Astrocyte (in vitro differentiated cells and primary cell): ENCODE measurements at regions not wholly inside any gene's neighbourhood (a gene's known extent, or its start where the extent isn't known, plus 50 kb on each side); places are given as distances from the start of the nearest gene placed in this dataset.

Source experiments
- DNase-seq: peaks from one replicate; pipeline ENCODE4 v3.0.0-alpha.2; 2010; ENCODE audit warnings: low read depth
- FAIRE-seq: peaks from 2 replicates; lab custom pipeline; 2011; peaks lifted over from hg19 to GRCh38; lab: Jason Lieb, UNC
- H2AFZ ChIP-seq: 2 replicates; pipeline ENCODE4 v1.6.0; 2012; ENCODE audit warnings: low read depth, low read length, inconsistent platforms
- H3K27ac ChIP-seq: 2 replicates; pipeline ENCODE4 v1.5.1; 2011; ENCODE audit warnings: low read depth, low read length, inconsistent platforms
- H3K27me3 ChIP-seq: 2 replicates; pipeline ENCODE4 v1.6.0; 2011; ENCODE audit warnings: low read length, inconsistent platforms; ENCODE audit not compliant: insufficient read depth
- H3K36me3 ChIP-seq: 2 replicates; pipeline ENCODE4 v1.5.1; 2011; ENCODE audit warnings: low read length, inconsistent platforms; ENCODE audit not compliant: insufficient read depth
- H3K4me1 ChIP-seq: 2 replicates; pipeline ENCODE4 v1.5.1; 2011; ENCODE audit warnings: low read length, inconsistent platforms; ENCODE audit not compliant: insufficient read depth
- H3K4me2 ChIP-seq: 2 replicates; pipeline ENCODE4 v1.6.0; 2012; ENCODE audit warnings: low read length, inconsistent platforms
- H3K4me3 ChIP-seq: 2 replicates; pipeline ENCODE4 v1.5.1; 2011; ENCODE audit warnings: low read depth, mild to moderate bottlenecking, low read length, inconsistent platforms; ENCODE audit not compliant: insufficient read depth
- H3K79me2 ChIP-seq: 2 replicates; pipeline ENCODE4 v1.6.0; 2012; ENCODE audit warnings: mild to moderate bottlenecking, low read length, inconsistent platforms; ENCODE audit not compliant: insufficient read depth
- H3K9ac ChIP-seq: 2 replicates; pipeline ENCODE4 v1.6.0; 2012; ENCODE audit warnings: mild to moderate bottlenecking, low read length, inconsistent platforms
- H3K9me3 ChIP-seq: 2 replicates; pipeline ENCODE4 v1.5.1; 2012; ENCODE audit warnings: low read depth, mild to moderate bottlenecking, low read length, inconsistent platforms; ENCODE audit not compliant: insufficient read depth
- H4K20me1 ChIP-seq: 2 replicates; pipeline ENCODE4 v1.6.0; 2012; ENCODE audit warnings: low read length, inconsistent platforms; ENCODE audit not compliant: insufficient read depth
- H3K27ac Mint-ChIP-seq: one replicate; pipeline ENCODE4 v1.8.0; 2021; ENCODE audit warnings: mild to moderate bottlenecking, mixed read lengths; ENCODE audit not compliant: unreplicated experiment
- H3K27me3 Mint-ChIP-seq: one replicate; pipeline ENCODE4 v1.8.0; 2021; ENCODE audit warnings: low read depth, mixed read lengths; ENCODE audit not compliant: unreplicated experiment
- H3K36me3 Mint-ChIP-seq: one replicate; pipeline ENCODE4 v1.8.0; 2021; ENCODE audit warnings: low read depth, mixed read lengths; ENCODE audit not compliant: unreplicated experiment
- H3K4me1 Mint-ChIP-seq: one replicate; pipeline ENCODE4 v1.8.0; 2021; ENCODE audit warnings: low read depth, mixed read lengths; ENCODE audit not compliant: unreplicated experiment
- H3K4me3 Mint-ChIP-seq: one replicate; pipeline ENCODE4 v1.8.0; 2021; ENCODE audit warnings: mild to moderate bottlenecking, moderate library complexity, mixed read lengths; ENCODE audit not compliant: unreplicated experiment
- H3K9me3 Mint-ChIP-seq: one replicate; pipeline ENCODE4 v1.8.0; 2021; ENCODE audit warnings: mild to moderate bottlenecking, mixed read lengths; ENCODE audit not compliant: unreplicated experiment
- CTCF ChIP-seq: IDR thresholded peaks from 2 replicates; pipeline ENCODE4 v1.5.1; 2011; ENCODE audit warnings: low read depth, mild to moderate bottlenecking, inconsistent platforms, low read length, moderate library complexity; ENCODE audit not compliant: insufficient read depth
- EZH2 ChIP-seq: IDR thresholded peaks from 2 replicates; pipeline ENCODE4 v1.6.1; 2012; ENCODE audit warnings: mild to moderate bottlenecking, low read length, inconsistent platforms; ENCODE audit not compliant: insufficient read depth

- Mint-ChIP-seq H3K4me3 (no peak overlapping the region), H3K27me3 (peaks cover 5% of the 10 kb centered on the region), H3K36me3 (no peaks in the 10 kb centered on the region), H3K27ac (no peak overlapping the region), H3K4me1 (no peaks in the 10 kb centered on the region), H3K9me3 (peaks cover 6% of the 10 kb centered on the region)
- Histone ChIP-seq H3K4me1 (no peaks in the 10 kb centered on the region), H3K4me3 (no peak overlapping the region), H3K9me3 (peaks cover 7% of the 10 kb centered on the region), H2AFZ (no peak overlapping the region), H3K36me3 (no peaks in the 10 kb centered on the region), H3K9ac (no peak overlapping the region), H3K27me3 (no peaks in the 10 kb centered on the region), H4K20me1 (no peaks in the 10 kb centered on the region), H3K27ac (no peak overlapping the region), H3K4me2 (no peak overlapping the region), H3K79me2 (no peaks in the 10 kb centered on the region)
- TF ChIP-seq EZH2 (no peak), CTCF (no peak)
- no peak for DNase-seq
- no peak for FAIRE-seq
Measured at GRCh38 chr1:56204206-56204605, 375.2 kb downstream of the PLPP3 start.

- no peaks in the 10 kb centered on the region for H3K79me2 ChIP-seq
- H3K36me3 ChIP-seq, result no peaks in the 10 kb centered on the region
- H3K27ac Mint-ChIP-seq, result no peak overlapping the region
- H3K4me1 Mint-ChIP-seq, result no peaks in the 10 kb centered on the region
- H2AFZ ChIP-seq, result no peak overlapping the region
- peaks cover 6% of the 10 kb centered on the region for H3K9me3 Mint-ChIP-seq
- peaks cover 7% of the 10 kb centered on the region for H3K9me3 ChIP-seq
- H3K9ac ChIP-seq, result no peak overlapping the region
- H3K4me3 Mint-ChIP-seq, result no peak overlapping the region
- no peak for TF ChIP-seq EZH2
- no peak for TF ChIP-seq CTCF
- no peaks in the 10 kb centered on the region for H4K20me1 ChIP-seq
- H3K4me3 ChIP-seq, result no peak overlapping the region
- peaks cover 5% of the 10 kb centered on the region for H3K27me3 Mint-ChIP-seq
- FAIRE-seq (no peak), DNase-seq (no peak)
- no peaks in the 10 kb centered on the region for H3K36me3 Mint-ChIP-seq
- no peaks in the 10 kb centered on the region for H3K27me3 ChIP-seq
- no peak overlapping the region for H3K4me2 ChIP-seq
- no peaks in the 10 kb centered on the region for H3K4me1 ChIP-seq
- no peak overlapping the region for H3K27ac ChIP-seq
Measured at GRCh38 chr1:56202796-56203492, 376.4 kb downstream of the PLPP3 start.

- H3K27ac ChIP-seq, result no peak overlapping the region
- FAIRE-seq, result no peak
Measured at GRCh38 chr1:56202186-56202585, 377.2 kb downstream of the PLPP3 start.

More at GRCh38 chr1:56202186-56202585, 377.2 kb downstream of the PLPP3 start:
- H3K4me2 ChIP-seq, result no peak overlapping the region
- no peaks in the 10 kb centered on the region for H3K4me1 ChIP-seq
- no peaks in the 10 kb centered on the region for H4K20me1 ChIP-seq
- Mint-ChIP-seq H3K9me3 (peaks cover 6% of the 10 kb centered on the region), H3K36me3 (no peaks in the 10 kb centered on the region), H3K4me1 (no peaks in the 10 kb centered on the region), H3K4me3 (no peak overlapping the region), H3K27ac (no peak overlapping the region), H3K27me3 (peaks cover 5% of the 10 kb centered on the region)
- H3K9me3 ChIP-seq, result peaks cover 7% of the 10 kb centered on the region
- no peaks in the 10 kb centered on the region for H3K79me2 ChIP-seq
- H3K9ac ChIP-seq, result no peak overlapping the region
- no peak overlapping the region for H3K4me3 ChIP-seq
- no peaks in the 10 kb centered on the region for H3K36me3 ChIP-seq
- H3K27me3 ChIP-seq, result no peaks in the 10 kb centered on the region
- no peak for TF ChIP-seq CTCF
- no peak for TF ChIP-seq EZH2
- DNase-seq, result peak; percentile 16
- no peak overlapping the region for H2AFZ ChIP-seq
